GM12875 (cell line): ENCODE measurements at regions not wholly inside any gene's neighbourhood (a gene's known extent, or its start where the extent isn't known, plus 50 kb on each side); places are given as distances from the start of the nearest gene placed in this dataset.

ENCODE experiments used
- H3K4me3 ChIP-seq: one replicate; pipeline ENCODE4 v1.5.1; 2011; ENCODE audit warnings: low read depth, low read length, control low read depth
- TF ChIP-seq, protein P1 (sequence below): IDR thresholded peaks from 2 replicates; pipeline ENCODE4 v1.5.1; 2011; ENCODE audit warnings: low read depth, mild to moderate bottlenecking, control low read depth, inconsistent platforms, low read length, moderate library complexity, borderline replicate concordance; ENCODE audit not compliant: insufficient read depth

DNA sequence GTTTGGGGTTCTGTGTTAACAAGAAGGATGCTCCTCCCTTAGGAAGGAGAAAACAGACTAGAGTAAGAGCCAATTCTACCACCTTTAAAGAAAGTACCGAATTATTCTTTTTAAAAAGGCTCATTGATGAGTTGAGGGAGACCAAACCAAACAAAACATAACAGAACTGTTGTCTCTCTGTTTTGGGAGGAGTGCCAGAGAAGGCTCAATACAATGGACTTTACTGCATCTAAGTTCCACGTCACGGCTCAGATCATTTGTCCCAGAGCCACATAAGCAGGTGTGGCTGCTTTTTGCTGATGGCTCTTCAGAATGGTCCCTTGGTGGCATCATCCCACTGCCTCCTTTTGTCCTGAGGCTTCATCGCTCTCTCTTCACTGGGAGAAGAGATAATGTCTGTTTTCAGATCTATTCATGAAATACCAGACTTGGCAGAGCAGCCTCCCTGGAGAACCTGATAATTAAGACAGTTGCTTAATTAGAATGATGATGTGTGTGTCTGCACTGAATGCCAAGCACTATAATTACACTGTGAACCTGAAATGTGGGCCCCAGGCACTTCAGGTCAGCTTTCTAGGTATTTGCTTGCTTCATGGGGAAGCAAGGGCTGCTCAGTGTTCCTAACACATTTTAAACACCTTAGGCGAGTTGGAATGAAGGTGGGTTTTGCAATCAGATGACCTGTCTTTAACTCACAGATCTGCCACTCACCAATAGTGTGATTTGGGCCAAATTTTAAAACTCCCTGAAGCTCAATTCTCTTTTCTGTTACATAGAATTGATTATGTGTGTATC is 335.2 kb upstream of the MCTP2 start:
- no peak overlapping the region for H3K4me3 ChIP-seq
- TF ChIP-seq, protein P1, sequence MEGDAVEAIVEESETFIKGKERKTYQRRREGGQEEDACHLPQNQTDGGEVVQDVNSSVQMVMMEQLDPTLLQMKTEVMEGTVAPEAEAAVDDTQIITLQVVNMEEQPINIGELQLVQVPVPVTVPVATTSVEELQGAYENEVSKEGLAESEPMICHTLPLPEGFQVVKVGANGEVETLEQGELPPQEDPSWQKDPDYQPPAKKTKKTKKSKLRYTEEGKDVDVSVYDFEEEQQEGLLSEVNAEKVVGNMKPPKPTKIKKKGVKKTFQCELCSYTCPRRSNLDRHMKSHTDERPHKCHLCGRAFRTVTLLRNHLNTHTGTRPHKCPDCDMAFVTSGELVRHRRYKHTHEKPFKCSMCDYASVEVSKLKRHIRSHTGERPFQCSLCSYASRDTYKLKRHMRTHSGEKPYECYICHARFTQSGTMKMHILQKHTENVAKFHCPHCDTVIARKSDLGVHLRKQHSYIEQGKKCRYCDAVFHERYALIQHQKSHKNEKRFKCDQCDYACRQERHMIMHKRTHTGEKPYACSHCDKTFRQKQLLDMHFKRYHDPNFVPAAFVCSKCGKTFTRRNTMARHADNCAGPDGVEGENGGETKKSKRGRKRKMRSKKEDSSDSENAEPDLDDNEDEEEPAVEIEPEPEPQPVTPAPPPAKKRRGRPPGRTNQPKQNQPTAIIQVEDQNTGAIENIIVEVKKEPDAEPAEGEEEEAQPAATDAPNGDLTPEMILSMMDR: no peak

DNA sequence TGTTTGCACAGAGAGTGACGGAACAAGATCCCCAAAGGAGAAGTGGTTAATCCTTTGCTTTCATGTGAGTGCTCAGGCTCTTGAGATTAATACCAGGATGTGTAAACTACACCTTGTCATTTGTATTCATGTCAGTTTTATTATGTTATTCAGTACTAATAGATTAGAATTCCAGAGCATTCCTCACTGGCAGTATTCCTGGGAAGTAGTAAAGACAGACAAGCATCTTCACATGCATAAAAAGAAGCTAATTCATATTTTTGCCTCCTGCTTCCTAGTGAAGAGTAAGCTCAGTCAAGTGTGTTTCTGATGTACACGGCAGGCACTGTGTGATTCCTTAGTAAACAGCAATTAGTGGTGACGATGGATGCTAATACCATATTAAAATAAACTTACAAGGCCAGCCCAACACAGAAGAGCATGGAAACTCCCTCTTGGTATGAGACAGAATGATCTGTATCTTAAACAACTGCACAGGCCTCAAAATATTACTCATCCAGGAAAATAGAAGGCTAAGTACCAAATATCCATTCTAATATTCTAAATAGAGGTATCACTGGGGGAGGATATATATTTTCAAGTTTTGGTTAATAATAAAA is 336.8 kb upstream of the MCTP2 start:
- TF ChIP-seq, protein P1: no peak
- no peak overlapping the region for H3K4me3 ChIP-seq

DNA sequence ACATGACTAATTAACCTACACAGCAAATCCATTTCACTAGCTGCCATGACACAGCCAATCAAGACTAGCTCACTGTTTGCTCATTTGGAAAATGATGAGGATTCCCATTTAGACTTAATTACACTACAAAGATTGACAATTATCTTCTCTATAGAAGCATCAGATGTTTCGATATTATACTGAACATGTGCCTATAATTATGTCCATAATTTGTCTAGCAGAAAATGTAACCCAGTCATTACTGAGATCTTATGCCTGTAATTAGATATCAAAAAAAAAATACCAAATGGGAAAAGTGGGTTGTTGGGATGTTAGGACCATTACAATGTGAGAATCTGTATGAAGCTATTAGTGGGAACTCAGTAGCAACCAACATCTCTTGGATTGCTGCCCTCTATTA is 344.2 kb upstream of the MCTP2 start:
- TF ChIP-seq, protein P1: no peak
- no peak overlapping the region for H3K4me3 ChIP-seq

DNA sequence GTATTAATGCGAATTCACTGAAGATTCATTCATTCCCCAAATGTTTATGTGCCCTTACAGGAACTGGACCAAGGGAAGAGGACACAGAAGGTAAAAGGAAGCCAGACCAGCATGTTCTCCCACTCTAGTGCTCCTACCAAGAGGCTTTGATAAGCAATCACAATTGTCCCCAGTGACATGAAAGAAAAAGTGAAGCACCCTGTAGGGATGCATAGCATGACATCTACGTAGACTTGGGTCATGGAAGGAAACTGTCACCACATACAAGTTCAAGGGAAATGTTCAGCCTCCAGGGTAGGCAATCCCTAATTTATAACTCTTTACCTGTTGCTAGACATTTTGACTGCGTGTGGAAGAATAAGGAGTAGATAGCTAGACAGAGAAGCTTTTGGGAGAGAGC is 348.6 kb upstream of the MCTP2 start:
- TF ChIP-seq, protein P1: no peak
- no peak overlapping the region for H3K4me3 ChIP-seq

DNA sequence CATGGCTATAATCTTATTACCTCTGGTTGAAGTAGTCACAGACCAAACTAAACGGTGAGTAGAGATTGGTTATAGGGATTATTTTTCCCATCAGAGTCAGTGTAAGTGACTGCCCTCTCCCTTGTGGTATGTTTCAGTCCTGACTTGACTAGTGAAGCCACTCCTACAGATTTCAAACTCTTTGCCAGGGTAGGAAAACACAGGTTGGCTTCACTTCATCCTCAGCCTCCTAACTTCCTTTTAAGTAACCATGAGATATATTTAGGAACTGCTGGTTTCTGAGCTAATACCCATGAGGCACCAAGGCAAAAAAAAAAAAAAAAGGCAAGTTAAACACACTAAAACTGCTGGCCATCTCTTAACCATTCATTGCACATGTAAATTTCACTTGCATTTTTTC is 349.2 kb upstream of the MCTP2 start:
- TF ChIP-seq, protein P1: no peak
- H3K4me3 ChIP-seq: no peak overlapping the region

DNA sequence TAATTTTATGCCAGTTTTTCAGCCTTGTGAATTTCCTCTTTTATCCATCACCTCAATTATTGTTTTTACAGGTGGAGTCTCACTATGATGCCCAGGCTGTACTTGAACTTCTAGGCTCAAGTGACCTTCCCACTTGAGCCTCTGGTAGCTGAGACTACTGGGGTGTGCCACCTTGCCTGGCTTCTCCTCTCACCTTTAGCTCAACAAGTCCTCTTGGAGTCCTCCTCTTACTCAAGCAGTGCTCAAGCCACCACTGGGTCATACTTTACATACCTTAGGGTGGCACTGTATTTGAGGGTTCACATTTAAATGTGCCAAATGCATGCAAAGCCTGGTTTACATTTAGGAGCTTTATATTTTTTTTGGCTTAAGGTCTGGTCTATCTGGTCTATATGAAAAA is 350.1 kb upstream of the MCTP2 start:
- TF ChIP-seq, protein P1: no peak
- no peak overlapping the region for H3K4me3 ChIP-seq

DNA sequence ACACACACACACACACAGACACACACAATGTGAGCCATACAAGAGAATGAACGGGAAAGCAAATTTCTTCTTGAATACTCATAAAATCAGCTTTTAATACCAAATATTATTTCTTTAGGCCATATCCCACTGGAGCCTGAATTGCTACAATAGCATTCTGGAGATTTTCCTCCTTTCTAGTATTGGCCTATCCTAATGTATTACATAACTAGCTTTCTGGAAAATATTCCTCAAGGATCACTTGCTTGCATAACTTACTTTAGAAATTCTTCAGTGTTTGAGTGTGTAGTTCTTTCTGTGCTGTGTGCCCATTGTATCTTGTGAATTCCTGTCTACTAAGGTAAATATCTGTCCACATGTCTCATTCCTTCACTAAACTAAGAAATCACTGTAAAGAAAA is 351.0 kb upstream of the MCTP2 start:
- no peak overlapping the region for H3K4me3 ChIP-seq
- TF ChIP-seq, protein P1: no peak
